ENCODE measurements at regions not wholly inside any gene's neighbourhood (a gene's known extent, or its start where the extent isn't known, plus 50 kb on each side); places are given as distances from the start of the nearest gene placed in this dataset.

DNA sequence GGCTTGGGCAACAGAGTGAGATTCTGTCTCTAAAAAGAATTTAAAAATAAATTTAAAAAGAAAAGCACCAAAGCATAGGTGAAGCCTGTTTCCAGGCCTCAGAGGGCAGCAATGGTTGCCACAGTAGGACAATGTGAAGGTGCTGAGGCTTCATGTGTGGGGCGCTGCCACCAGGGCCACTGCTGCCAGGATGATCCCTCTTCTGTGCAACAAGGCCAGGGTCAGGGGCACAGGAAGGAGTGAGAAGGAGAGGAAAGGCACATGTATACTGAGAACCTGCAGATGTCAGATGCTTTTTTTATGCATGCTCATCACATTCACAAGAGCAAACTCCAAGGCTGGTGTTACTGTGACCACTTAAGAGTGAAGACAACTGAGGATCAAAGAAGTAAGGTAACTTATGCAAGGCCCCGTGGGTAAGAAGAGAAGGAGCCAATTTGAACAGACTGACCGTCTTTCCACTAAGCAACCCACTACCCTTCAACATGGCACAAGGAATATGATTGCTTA is 79.7 kb upstream of the ACKR3 start:
- TF ChIP-seq CTCF (optimal IDR thresholded peaks at IDR 0.05 in 1 of 3, IDR thresholded peaks at IDR 0.05 in 1 of 3, conservative IDR thresholded peaks at IDR 0.05 in 1 of 3; ENCODE audit: extremely low read depth in 1 of 3, insufficient read depth in 2 of 3, low read length in 3 of 3), result no peak
- TF ChIP-seq EZH2 (IDR thresholded peaks at IDR 0.05; ENCODE audit: low read length), result no peak

All from keratinocyte (primary cell).